Posterior cingulate gyrus (tissue), 11 donors: ENCODE measurements at regions not wholly inside any gene's neighbourhood (a gene's known extent, or its start where the extent isn't known, plus 50 kb on each side); places are given as distances from the start of the nearest gene placed in this dataset.
"Not testable (repeated sequence)": the region's sequence is repeated elsewhere in the genome, so short reads cannot be mapped to it uniquely, and the experiment has no call there.

ENCODE experiments used
- DNase-seq, 10 donors: peaks; one replicate each; pipeline versions ENCODE4 v3.0.0 to v3.0.0-alpha.2; 2020 to 2021; ENCODE audit warnings: mixed read lengths in 3 of 10
- intact Hi-C: fragments of 100-400 bp; cut with DNase I; formaldehyde crosslinking; loops from one replicate; pipeline ENCODE4 v1.15.1; 2023

DNA sequence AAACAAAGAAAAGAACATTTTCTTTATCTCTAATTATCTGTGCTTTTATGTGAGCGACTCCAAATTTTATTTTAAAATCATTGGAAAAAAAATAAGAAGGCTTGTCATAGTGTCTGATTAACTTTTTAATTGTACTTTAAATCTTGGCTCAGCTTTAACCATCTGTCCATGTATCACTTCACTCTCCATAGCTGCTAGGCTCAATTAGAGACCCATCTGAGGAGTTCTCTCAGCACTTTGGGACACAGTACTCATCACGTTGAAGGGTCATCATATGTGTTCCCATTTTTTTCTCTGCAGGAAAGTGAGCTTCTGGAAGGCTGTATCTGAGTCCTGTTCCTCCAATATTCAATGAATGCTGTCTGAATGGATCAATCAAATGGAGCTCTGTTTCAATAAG lies 908.5 kb upstream of the ROBO1 start:
- no peak for DNase-seq
- intact Hi-C loops = no loop called here

DNA sequence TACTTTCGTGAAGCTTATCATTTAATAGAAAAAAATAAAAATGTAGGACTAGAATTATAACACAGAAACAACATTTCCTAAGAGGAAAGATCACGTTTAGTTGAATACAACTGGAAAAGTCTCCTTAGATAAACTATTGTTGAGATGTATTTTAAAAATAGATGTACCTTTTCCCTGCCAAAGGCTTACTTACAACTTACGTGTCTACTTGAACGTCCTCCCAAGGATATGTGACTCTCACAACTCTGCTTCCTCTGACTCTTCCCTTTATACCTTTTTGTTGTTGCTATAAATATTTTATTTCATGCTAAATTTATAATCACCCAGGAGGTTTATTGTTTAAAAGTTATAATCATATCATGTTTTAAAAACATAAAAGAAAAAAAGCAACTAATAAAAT lies 908.0 kb upstream of the ROBO1 start:
- intact Hi-C loops = no loop called here

DNA sequence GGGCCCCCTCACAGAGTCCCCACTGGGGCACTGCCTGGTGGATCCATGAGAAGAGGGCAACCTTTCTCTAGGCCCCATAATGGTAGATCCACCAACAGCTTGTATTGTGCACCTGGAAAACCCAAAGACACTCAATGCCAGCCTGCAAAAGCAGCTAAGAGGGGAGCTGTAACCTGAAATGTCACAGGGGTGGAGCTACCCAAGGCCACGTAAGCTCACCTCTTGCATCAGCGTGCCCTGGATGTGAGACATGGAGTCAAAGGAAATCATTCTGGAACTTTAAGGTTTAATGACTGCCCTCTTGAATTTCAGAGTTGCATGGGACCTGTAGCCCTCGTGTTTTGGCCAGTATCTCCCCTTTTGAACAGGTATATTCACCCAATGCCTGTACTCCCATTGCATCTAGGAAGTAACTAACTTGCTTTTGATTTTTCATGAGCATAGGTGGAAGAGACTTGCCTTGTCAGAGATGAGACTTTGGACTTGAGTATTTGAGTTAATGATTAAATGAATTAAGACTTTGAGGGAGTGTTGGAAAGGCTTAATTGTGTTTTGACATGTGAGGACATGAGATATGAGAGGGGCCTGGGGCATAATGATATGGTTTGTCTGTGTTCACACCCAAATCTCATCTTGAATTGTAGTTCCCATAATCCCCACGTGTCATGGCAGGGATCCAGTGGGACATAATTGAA lies 900.9 kb upstream of the ROBO1 start:
- DNase-seq = no peak
- intact Hi-C loops = no loop called here

More for the DNA sequence above, 908.0 kb upstream of the ROBO1 start:
- no peak for DNase-seq

DNA sequence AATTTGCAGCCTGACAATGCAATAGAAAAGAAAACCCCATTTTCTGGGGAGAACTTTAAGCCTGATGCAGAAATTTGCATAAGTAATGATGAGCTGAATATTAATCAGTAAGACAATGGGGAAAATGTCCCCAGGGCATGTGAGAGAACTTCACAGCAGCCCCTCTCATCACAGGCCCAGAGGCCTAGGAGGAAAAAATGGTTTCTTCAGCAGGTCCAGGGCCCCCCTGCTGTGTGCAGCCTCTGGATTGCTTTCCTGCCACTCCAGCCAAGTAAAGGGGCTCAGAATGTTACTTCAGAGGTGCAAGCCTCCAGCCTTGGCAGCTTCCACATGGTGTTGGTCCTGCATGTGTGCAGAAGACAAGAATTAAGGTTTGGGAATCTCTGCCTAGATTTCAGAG lies 900.3 kb upstream of the ROBO1 start:
- no peak for DNase-seq
- intact Hi-C loops = no loop called here

DNA sequence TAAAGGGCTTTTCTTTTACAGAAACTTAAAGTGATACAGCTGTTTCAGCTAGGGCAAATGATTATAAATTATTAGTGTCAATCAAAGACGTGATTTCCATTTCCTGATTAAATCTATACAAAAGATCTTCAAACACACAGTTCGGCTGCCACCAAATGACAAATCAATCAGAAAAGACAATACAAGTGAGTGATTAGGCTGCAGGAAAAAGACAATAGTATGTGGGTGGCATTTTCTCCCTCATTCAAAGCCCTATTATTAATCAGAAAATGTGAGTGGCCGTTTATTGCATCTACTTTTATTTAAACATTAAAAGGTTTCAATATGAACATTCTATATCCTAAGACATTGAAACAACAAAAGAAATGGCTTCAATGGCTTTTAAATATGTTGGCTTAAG lies 895.6 kb upstream of the ROBO1 start:
- DNase-seq = no peak
- intact Hi-C loops = no loop called here

DNA sequence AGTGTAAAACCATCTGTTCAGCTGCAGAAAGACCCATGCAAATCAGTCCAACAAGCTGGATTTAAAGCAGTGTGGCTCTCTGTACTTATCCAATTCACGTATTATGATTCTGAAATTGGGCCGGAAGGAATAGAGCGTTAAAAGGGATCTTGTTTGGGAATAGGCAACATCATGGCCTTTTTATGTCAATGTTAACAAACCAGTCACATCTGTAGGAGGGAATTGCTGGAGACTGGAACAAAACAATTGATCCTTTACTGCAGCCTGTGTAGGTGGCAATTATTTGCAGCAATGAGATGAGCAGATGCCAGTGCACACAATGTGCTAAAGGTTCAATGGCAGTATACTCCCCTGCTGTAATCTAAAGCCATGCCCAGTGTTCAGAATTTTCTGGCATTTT lies 887.4 kb upstream of the ROBO1 start:
- no peak for DNase-seq
- intact Hi-C loops = no loop called here

DNA sequence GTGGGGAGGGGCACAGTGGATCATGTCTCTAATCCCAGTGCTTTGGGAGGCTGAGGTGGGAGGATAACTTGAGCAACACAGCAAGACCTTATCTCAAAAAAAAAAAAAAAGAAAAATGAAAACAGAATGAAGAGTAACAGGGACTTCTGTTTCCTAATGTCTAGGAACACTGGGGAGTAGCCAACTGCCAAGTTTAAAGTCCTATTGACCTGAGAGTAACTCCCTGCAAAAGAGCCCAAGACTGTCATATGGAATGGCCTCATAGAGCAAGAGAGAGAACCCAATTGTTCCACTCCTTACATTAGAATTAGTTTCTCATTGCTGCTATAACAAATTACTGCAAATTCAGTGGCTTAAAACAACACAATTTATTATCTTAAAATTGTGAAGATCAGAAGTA lies 881.4 kb upstream of the ROBO1 start:
- no peak for DNase-seq
- intact Hi-C loops = no loop called here

DNA sequence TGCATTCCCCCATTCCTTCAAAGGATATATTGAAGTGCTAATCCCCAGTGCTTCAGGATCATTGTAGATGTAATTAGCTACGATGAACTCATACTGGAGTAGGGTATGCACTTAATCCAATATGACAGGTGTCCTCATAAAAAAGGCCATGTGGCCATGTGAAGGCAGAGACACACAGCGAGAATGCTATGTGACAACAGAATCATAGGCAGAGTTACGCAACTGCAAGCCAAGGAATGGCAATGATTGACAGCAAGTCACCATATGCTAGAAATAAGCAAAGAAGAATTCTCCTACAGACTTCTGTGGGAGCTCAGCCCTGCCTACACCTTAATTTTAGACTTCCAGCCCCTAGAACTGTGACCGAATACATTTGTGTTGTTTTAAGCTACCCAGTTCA lies 875.6 kb upstream of the ROBO1 start:
- intact Hi-C loops = no loop called here
- DNase-seq = no peak

DNA sequence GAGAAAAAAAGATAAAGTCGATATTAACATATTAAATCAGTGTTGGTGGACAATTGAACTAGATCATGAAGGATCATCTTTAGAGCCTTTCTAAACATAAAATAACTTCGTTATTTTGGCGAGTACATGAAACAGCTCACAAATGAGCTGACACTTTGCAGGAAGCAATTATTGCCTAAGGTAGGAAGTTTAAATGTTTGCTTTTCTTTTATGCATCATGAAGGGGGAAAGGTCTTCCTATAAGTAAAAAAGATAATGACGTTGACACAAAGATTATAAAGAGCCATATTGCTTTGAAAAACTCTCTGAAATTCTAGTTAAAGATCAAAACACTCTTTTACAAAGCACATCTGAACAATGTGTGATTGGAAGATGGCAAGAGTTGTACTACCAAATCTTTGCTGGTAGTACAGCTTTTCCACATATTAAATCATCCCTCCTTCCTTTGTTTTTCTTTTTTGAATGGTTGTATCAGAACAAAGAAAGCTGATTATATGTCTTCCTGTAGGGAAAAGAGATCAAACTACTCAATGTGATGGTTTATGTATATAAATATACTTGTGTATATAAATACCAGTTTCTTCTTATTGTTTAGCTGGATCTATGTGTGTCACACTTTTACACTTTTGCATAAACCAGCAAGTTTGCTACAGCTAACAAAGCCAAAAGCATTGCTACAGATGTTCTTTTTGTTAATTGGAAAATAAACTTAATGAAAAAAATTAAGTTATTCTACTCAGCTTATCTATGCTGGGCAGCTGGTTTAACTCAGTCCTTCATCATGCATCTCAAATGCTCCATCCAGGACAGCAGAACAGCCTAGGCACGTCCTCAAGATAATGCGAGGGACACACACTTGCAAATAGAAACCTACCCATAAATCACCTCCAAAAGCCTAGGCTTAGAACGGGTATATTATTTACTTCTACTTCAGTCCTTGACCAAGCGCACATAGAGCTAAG lies 850.8 kb upstream of the ROBO1 start:
- intact Hi-C loops = no loop called here
- DNase-seq = no peak

DNA sequence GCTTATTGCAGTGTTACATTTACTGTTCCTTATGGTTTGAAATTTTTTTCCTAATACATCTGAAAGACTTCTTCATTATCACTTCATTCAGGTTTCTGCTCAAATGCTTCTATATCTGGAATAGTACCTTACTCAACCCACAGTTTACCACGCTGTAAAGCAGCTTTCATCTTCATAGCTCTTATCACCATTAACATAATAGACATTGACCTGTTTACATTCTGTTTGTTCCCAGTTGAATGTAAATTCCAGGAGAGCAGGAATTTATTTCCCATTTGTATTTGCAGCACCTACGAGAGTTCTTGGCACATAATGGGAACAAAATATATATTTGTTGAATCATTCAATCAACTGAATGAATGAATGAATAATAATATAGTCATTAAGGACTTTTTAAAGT lies 844.6 kb upstream of the ROBO1 start:
- intact Hi-C loops = no loop called here

DNA sequence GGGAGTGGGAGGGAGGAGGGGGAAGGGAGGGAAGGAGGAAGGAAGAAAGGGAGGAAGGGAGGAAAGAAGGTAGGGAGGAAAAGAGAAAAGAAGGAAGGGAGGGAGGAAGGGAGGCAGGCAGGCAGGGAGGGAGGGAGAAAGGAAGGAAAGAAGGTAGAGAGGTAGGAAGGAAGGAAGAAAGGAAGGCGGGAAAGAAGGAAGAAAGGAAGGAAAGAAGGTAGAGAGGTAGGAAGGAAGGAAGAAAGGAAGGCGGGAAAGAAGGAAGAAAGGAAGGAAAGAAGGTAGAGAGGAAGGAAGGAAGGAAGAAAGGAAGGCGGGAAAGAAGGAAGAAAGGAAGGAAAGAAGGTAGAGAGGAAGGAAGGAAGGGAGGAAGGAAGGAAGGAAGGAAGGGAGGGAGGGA lies 840.3 kb upstream of the ROBO1 start:
- DNase-seq, intact Hi-C loops: not testable (repeated sequence)

More for the DNA sequence above, 844.6 kb upstream of the ROBO1 start:
- DNase-seq = no peak

DNA sequence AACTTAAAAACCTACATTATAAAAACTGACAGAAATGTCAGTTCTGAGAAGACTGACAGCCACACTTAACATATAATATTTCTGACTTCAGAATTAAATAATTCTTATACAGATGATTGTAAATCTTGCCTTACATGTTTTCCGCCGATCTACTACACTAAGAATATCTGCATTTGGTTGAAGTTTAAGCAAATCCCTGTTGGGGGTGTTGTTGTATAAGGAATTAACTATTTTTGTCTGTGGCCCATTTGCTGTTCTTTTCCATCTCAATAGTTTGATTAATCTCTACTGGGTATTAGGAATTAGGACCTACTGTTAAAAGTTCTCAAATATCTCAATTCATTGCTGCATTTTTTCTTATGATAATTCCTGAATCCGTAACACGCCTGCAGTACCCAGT lies 838.3 kb upstream of the ROBO1 start:
- intact Hi-C loops = no loop called here
- no peak for DNase-seq

DNA sequence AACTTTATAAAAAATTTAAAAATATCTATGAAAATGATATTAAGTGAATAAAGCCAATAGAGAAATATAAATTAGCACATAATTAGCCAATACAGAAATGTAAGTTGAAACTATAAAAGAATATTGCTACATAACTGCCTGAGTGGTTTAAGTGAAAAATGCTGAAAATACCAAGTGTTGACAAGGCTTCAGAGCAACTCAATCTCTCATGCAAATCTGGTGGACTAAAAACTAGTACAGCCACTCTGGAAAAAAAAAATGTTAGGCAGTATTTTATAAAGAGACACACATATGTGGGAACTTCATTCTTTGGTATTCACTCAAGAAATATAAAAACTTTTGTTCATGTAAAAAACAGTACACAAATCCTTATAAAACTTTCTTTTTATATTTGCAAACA lies 833.7 kb upstream of the ROBO1 start:
- intact Hi-C loops = no loop called here
- no peak for DNase-seq

DNA sequence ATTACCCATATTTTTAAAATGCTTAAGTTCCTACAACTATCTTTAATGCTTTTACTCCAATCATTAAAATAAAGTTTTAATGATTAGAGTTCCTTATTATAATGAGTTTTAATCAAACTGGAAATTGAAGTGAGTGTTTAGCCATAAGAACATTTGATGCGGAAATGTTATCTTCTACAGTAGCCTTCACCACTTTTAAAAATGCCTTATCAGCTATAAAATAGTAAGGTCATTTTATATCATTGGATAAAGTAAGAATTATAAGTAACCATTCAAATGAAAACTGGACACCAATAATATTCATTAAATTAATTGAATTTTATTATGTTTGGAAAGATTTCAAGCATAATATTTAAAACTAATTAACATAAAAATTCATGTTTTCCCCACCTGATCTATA lies 825.0 kb upstream of the ROBO1 start:
- DNase-seq = no peak
- intact Hi-C loops = no loop called here

DNA sequence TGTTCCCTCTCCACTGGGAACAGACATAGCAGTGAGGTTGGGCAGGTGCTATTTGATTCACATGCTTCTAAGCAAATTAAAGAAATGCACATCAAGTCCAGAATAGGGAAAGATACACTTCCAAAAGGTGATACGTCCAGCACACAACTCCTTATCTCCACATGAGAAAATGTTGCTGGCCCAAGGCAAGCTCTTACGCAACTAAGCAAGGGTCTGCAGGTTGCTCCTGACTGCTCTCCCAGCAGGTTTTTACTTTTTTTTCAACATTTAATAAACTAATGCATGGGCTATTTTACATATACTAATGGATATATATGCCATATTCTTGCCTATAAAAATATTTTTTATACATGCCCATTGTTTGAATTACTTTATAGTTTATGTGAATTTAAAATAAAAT lies 818.5 kb upstream of the ROBO1 start:
- intact Hi-C loops = no loop called here
- no peak for DNase-seq

DNA sequence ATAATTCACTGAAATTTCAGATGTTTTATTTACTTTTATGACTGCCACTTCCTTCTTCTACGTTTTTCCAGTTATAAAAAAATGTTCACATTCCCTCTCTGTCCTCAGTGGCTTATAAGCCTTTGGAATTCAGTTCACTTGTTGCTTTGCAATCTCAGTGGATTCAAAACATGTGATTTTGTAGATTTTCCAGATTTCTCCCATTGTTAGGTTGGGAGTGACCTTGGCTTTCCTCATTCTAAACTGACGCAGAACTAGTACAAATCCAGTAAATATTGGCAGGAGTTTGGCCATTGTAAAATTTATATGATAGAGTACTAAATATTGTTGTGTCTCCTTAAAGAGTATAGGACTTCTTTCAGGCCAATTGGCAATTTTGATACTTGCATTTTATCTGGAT lies 812.3 kb upstream of the ROBO1 start:
- intact Hi-C loops = no loop called here
- DNase-seq = no peak

DNA sequence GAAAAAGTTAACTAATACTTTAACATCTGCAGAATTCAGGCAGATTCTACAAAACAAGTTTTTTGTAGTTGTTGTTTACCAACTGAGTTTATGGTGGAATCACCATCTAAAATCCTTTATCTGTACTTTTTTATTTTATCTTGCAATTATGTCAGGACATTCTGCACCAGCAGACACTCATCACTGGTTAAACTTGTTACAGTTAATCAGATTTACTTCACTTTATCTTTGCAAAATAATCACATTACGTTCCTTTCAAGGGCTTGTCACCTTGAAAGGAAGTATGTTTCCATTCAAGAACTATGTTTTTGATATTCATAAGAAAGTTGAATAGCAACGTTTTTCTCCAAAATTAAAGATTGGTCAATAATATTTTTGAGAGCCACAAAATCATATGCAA lies 796.6 kb upstream of the ROBO1 start:
- intact Hi-C loops = no loop called here

DNA sequence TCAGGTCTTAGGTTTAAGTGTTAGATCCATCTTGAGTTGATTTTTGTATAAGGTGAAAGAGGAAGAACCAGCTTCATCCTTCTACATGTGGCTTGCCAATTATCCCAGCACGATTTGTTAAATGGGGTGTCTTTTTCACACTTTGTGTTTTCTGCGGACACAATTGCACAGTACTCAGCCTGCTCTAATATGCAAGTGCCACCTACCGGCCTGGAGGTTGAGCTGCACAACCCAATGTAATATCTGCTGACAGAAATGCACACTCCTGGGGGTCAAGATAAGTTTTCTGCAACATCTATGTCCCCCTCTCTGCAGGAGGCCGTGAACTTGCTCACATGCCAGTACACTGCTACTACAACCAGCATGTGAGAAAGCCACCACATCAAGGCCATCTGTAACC lies 791.9 kb upstream of the ROBO1 start:
- no peak for DNase-seq
- intact Hi-C loops = no loop called here

More for the DNA sequence above, 796.6 kb upstream of the ROBO1 start:
- no peak for DNase-seq

DNA sequence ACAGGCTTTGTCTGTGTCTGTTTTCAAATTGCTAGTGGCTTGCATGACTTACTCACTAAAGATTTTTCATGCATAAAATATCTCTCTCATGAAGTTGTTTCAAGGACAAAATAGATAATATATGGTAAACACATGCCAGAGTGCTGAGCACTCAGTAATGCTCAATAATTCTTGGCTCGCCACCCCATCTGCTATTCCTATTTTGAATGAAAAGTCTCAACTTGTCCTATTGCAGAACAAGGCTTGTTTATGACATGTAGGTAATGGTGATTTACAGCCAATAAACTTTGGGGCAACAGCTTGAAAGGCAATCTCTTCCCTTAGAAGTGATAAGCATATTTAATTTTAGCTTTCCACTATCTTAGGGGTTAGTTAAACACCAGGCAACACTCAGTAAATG lies 789.0 kb upstream of the ROBO1 start:
- intact Hi-C loops = no loop called here
- no peak for DNase-seq

DNA sequence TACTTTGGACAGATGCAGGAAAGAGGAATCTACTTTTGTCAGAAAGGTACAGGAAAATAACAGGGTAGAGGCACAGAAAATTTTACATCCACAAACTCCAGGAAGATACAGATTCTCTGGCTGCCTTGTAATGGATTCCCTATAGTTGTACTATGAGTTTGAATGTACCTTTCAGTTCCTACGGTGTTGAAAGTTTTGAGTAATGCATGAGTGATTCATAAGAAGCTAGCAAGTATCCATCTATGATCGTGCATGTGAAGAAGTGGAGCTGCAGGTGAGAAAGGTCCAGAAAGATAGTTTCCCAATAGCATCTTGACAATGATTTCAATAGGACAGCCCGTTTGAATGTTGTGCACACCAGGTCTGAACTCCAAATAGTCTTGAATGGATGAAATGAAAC lies 786.5 kb upstream of the ROBO1 start:
- intact Hi-C loops = no loop called here
- no peak for DNase-seq

DNA sequence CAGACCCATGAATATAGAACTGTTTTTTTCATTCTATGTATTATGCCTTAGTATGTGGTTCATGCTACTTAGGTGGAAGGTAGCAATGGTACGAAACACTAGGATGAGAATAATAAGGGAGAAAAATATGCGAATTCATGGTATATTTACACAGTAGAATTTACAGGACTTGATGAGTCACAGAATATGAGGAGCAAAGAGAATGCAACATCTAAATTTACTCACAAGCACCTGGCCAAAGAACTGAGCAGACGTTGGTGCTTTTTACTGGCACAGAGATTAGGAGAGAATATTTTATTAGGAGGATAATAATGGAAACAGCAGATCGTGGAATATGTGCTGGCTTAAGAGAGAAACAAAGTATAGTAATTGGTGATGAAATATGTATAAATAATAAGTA lies 785.4 kb upstream of the ROBO1 start:
- DNase-seq = no peak
- intact Hi-C loops = no loop called here

DNA sequence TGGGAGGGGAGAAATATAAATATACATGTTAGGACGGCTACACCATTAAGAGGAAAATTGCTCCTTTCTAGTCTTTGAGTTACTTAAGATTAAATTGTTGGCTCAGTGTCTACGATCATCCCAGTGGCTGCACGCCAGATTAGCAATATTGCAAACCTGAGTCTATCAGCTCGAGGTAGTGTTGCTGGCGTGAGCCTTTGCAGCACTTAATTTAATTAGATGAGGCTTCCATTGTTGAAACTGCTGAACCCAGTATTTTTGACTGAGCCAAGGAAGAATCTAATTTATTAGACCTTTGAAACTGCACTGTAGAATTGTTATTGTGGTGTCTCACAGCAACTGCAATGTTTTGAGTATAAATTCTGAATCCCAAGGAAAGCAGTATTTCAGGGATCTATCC lies 782.4 kb upstream of the ROBO1 start:
- intact Hi-C loops = no loop called here
- DNase-seq = no peak
